SKM-1 treated with dmso at 0.1 percent for 144 hours (cell line): ENCODE measurements at regions not wholly inside any gene's neighbourhood (a gene's known extent, or its start where the extent isn't known, plus 50 kb on each side); places are given as distances from the start of the nearest gene placed in this dataset.
"Not testable (repeated sequence)": the region's sequence is repeated elsewhere in the genome, so short reads cannot be mapped to it uniquely, and the experiment has no call there.

Source experiments
- DNase-seq: peaks from one replicate; lab custom pipeline; 2025; ENCODE audit not compliant: unreplicated experiment; lab: John Stamatoyannopoulos, UW

- no peak for DNase-seq
Measured at GRCh38 chr21:20026543-20026942, 971.7 kb upstream of the NCAM2 start.

DNA sequence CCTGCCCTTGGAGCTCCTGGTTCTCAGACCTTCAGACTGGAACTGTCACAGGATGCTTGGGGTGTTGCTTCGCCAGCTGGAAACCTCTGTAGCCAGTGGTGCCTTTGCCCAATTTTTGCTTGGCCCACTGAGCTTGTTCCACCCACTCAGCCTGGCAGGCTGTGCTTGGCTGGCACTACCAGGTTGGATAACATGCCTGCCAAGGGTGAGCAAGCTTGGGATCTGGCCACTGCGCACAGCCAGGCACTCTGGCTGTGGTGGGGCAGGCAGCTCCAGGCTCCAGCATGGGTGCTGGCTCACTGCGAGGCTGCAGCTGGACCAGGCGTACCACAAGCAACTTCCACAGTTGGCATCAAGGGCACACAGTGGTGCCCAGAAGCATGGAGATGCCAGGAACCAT, 967.8 kb upstream of the NCAM2 start:
- DNase-seq: no peak

GRCh38 chr21:20031807-20032206, 966.4 kb upstream of the NCAM2 start:
- no peak for DNase-seq

DNA sequence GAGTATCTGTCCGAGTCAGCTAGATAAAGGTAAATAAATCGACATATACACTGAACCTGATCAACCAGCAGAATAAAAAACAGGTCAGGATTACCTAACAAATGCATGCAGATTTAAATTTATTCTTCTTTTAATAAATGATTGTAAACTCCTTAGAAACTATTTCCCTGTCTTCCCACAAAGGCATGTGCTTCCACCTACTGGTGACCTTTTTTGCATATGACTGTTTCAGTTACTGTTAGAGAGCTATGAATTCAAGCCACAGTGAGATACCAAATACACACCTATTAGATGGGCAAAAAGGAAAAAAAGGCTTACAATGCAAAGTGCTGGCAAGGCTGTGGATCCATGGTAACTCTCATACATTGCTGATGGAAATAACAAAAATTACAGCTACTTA, 957.4 kb upstream of the NCAM2 start:
- DNase-seq: no peak

GRCh38 chr21:20045197-20045596, 953.0 kb upstream of the NCAM2 start:
- DNase-seq: no peak

GRCh38 chr21:20048130-20048837, 949.9 kb upstream of the NCAM2 start:
- not testable (repeated sequence) for DNase-seq

DNA sequence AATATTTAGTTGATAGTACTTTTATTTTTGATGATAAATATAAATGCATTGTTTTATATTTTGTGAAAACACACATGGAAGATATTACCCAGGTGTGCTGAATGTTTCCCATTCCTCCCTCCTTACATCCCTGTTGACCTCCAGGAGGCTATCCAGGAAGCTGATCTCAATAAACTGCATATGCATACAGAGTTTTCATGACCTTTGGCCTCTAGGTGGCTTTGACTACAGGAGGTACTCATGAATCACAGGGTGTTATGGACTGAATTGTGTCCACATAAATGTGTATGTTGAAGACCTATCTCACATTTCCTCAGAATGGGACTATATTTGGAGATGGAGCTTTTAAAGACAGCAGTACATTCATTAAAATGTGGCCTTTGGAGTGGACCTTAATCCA, 914.9 kb upstream of the NCAM2 start:
- no peak for DNase-seq

DNA sequence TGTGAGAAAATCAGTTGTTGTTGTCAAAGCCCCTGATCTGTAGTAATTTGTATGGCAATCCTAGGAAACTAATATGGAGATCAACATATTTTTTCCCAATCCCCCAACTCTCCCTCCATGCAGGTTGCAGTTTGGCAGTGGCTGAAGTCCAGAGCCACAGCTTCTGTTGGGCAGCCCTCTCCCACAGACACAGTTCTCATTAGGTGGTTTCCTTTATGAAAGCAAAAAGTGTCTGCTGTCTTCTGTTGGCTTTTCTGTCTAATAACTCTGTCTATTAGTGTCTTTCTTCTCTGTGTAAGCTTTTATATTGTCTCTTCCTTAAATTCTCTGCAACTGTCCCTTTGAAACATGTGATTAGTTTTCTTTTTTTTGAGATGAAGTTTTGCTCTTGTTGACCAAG, 914.3 kb upstream of the NCAM2 start:
- DNase-seq: no peak

DNA sequence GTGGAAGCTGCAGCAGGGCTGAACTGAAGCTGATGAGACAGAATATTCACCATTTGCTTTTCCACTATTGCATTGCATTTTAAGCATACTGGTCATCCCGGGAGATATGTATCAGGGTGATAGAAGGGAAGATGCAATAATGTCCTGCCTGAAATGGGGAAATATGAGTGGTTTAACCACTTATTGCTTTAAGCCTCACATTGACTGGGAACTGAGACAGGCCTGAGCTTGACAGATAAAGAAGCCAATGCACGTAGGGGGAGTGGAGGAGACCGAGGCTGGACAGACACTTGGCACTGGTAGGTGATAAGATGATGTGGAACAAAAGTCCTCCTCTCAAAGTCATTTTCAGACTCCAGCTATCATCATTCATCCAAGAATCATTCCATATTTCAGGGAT, 911.7 kb upstream of the NCAM2 start:
- no peak for DNase-seq

DNA sequence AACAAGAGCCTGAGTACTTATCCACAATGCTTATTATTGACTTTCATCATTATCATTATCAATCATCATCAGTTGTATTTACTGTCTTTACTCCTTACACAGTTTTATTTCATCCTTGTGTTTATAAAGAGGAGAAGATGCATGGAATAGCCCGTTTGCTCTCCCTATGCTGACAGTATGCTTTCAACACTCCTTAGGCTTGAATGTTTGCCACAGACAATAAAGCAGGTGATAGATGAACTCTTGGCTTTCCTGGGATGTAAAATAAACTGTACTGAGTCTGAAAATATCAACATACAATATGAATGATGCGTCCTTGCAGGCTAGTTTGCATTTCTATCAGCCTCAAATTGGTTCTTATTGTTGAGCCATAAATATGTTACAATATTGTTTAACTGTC, 891.8 kb upstream of the NCAM2 start:
- DNase-seq: no peak

DNA sequence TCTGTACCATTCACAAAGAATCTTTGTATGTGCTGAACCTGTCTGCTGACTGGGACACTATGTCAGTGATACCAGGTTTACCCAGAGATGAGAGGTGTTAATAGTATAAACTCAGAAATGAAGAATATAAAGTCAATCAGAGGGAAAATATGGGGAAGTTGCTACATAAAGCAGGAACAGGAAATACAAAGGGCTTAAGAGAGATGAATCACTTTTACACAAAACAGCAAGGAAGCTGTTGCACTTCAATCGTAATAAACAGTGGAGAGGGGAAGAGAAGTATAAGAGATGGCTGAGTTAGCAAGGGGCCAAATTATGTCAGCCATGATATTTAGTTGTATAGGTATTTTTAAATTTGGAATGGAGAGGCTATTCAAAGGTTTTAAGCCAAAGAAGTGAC, 890.2 kb upstream of the NCAM2 start:
- peak; percentile 38 for DNase-seq

- DNase-seq: no peak
Measured at GRCh38 chr21:20108976-20109540, 889.2 kb upstream of the NCAM2 start.

DNA sequence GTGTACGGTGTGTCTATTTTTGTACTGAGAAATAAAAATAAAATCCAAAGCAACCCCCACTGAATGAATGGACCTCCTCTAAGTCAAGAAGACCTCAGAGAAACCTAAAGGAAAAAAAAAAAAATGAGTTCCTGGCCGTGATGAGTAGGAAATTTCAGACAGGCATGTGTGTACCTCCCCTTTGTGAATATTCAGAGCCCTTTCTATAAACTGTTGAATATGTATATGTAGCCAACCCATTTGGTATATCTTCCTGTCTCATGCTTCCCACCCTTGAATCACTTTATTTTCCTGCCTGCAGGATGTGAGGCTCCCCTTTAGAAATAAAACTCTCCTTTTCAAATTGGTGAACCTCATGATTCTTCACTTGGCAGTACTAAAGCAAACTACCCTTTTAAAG, 887.8 kb upstream of the NCAM2 start:
- no peak for DNase-seq

DNA sequence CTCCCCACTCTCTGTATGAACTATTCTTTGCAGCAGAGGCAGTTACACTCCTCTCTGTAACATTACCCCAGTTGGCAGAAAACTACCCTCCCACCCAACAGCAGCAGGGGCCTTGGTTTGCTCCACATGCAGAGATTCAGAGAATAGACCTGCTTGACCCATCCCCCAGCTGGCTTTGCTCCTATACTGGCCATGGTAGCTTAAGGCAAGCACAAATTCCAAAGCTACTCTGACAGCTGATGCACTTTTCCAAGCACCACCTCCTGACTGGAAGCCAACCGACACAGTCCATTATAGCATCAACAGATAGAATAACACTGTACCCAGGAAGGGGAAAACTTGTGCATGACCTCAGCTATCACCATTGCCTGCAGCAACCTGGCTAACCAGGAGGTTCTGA, 846.5 kb upstream of the NCAM2 start:
- no peak for DNase-seq

DNA sequence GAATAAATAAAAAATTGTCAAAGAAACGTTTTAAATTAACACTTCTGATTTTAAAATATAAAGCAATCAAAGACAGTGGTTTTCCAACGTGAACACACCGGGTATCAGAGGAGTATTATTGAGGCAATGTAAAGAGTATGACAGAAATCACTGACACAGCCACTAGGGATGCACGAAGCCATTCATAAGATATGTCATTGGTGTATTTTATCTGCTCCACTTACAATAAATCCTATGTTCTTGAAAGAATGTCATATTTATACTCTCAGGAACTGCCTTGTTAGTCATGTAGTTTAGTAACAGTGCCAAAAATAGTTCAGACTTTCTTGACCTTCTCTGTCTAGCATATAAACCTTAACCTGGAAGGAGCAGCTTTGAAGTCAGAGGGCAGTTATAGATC, 835.0 kb upstream of the NCAM2 start:
- no peak for DNase-seq

- DNase-seq: no peak
Measured at GRCh38 chr21:20167059-20167458, 831.1 kb upstream of the NCAM2 start.

DNA sequence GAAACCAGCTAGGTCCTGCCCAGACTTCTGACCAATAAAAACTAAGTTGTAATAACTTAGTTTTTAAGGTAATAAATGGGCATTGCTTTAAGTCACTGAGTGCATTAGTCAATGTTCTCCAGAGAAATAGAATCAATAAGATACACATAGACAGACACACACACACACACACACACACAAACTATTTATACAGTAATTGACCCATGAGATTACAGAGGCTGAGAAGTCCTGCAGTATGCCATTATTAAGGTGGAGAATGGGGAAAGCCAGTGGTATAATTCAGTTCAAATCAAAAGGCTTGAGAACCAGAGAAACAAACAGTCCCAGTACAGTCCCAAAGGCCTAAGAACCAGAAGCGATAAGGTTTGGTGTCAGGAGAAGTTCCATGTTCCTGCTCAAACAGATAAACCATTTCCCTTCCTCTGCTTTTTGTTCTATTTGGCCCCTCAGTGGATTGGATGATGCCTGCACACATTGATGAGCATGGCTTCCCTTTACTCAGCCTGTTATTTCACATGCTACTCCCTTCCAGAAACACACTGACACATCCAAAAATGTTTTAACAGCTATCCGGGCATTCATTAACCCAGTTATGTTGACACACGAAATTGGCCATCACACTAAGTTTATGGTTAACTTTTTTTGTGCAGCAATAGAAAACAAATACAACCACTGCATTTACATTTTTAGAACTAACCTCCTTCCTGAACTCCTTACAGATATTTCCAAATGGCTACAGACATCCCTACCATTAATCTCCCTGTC, 828.2 kb upstream of the NCAM2 start:
- DNase-seq: no peak

- no peak for DNase-seq
Measured at GRCh38 chr21:20186186-20186585, 812.0 kb upstream of the NCAM2 start.

- DNase-seq: no peak
Measured at GRCh38 chr21:20187028-20187427, 811.2 kb upstream of the NCAM2 start.

DNA sequence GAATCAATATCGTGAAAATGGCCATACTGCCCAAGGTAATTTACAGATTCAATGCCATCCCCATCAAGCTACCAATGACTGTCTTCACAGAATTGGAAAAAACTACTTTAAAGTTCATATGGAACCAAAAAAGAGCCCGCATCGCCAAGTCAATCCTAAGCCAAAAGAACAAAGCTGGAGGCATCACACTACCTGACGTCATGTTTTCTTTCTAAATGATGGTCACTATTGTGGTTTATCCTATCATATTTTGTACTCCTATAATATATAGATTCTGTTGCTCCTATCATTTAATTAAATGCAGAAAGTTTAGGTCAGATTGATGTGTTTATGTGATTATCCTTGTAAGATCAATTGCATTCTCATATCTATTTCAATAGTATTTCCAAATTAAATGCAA, 796.9 kb upstream of the NCAM2 start:
- not testable (repeated sequence) for DNase-seq

GRCh38 chr21:20207335-20207734, 790.9 kb upstream of the NCAM2 start:
- no peak for DNase-seq

DNA sequence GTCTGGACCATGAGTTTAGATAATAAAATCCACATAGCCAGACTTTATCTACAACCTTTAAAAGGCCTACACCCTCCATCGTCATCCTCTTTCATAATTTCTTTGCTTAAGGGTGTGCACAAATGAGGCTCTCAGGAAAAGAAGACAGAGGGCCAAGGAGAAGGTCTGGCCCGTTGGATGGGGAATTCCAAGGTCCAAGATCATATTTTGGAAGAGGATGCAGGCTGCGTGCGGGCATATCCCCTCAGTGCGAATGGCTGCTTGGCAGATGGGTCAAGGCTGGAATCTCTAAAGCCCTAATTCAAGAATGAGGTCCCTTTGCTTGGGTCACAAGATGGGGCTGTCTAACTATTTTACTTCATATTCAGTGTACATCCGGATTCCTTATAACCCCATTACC, 782.2 kb upstream of the NCAM2 start:
- no peak for DNase-seq
